MM.1S (cell line): ENCODE measurements at regions not wholly inside any gene's neighbourhood (a gene's known extent, or its start where the extent isn't known, plus 50 kb on each side); places are given as distances from the start of the nearest gene placed in this dataset.

Experiments
- DNase-seq: peaks from one replicate; pipeline ENCODE4 v3.0.0-alpha.2; 2015
- H2AFZ ChIP-seq: fragments of 300-600 bp; sonication (generic); 2 replicates; pipeline ENCODE4 v1.6.0; 2016; ENCODE audit warnings: antibody characterized with exemption, low read length
- H3F3A ChIP-seq: fragments of 300-600 bp; sonication (generic); 2 replicates; pipeline ENCODE4 v1.6.1; 2016; ENCODE audit warnings: mild to moderate bottlenecking, antibody characterized with exemption, low read length, moderate library complexity, mixed read lengths; ENCODE audit not compliant: insufficient read depth
- H3K27ac ChIP-seq: fragments of 300-600 bp; sonication (generic); 2 replicates; pipeline ENCODE4 v1.5.1; 2016; ENCODE audit warnings: mild to moderate bottlenecking, low read length
- H3K27me3 ChIP-seq: fragments of 300-600 bp; sonication (generic); replicated peaks from 2 replicates; pipeline ENCODE4 v1.6.0; 2016; ENCODE audit warnings: low read length; ENCODE audit not compliant: insufficient read depth
- H3K36me3 ChIP-seq: fragments of 300-600 bp; sonication (generic); replicated peaks from 2 replicates; pipeline ENCODE4 v1.6.1; 2016; ENCODE audit warnings: mild to moderate bottlenecking, low read length, mixed read lengths; ENCODE audit not compliant: insufficient read depth
- H3K4me1 ChIP-seq: fragments of 300-600 bp; sonication (generic); 2 replicates; pipeline ENCODE4 v1.6.1; 2016; ENCODE audit warnings: low read length, mixed read lengths
- H3K4me2 ChIP-seq: fragments of 300-600 bp; sonication (generic); 2 replicates; pipeline ENCODE4 v1.6.0; 2016; ENCODE audit warnings: low read depth, low read length
- H3K4me3 ChIP-seq: fragments of 300-600 bp; sonication (generic); 2 replicates; pipeline ENCODE4 v1.5.1; 2016; ENCODE audit warnings: low read length, mixed read lengths
- H3K79me2 ChIP-seq: fragments of 300-600 bp; sonication (generic); 2 replicates; pipeline ENCODE4 v1.6.1; 2016; ENCODE audit warnings: mixed run types, low read length, mixed read lengths
- H3K9ac ChIP-seq: fragments of 300-600 bp; sonication (generic); 2 replicates; pipeline ENCODE4 v1.6.1; 2016; ENCODE audit warnings: low read length, mixed read lengths
- H3K9me2 ChIP-seq: fragments of 300-600 bp; sonication (generic); replicated peaks from 2 replicates; pipeline ENCODE4 v1.6.1; 2016; ENCODE audit warnings: mild to moderate bottlenecking, low read length, mixed read lengths; ENCODE audit not compliant: insufficient read depth
- H3K9me3 ChIP-seq: fragments of 300-600 bp; sonication (generic); replicated peaks from 2 replicates; pipeline ENCODE4 v1.6.1; 2016; ENCODE audit warnings: mild to moderate bottlenecking, low read length, mixed read lengths; ENCODE audit not compliant: insufficient read depth
- H4K20me1 ChIP-seq: fragments of 300-600 bp; sonication (generic); 2 replicates; pipeline ENCODE4 v1.6.1; 2016; ENCODE audit warnings: mild to moderate bottlenecking, low read length, moderate library complexity, mixed read lengths; ENCODE audit not compliant: insufficient read depth
- EZH2 ChIP-seq: fragments of 300-600 bp; sonication (generic); optimal IDR thresholded peaks from 2 replicates; pipeline ENCODE3; 2017; ENCODE audit warnings: low read depth, mild to moderate bottlenecking, antibody characterized with exemption, low read length, mixed read lengths
- EZH2phosphoT487 ChIP-seq: fragments of 300-600 bp; sonication (generic); IDR thresholded peaks from 2 replicates; pipeline ENCODE4 v1.6.1; 2018; ENCODE audit warnings: antibody characterized with exemption, low read length
- TF ChIP-seq, protein P1 (sequence below): fragments of 300-600 bp; sonication (generic); IDR thresholded peaks from 2 replicates; pipeline ENCODE4 v1.5.1; 2016; ENCODE audit warnings: antibody characterized with exemption, low read length, mixed read lengths

DNA sequence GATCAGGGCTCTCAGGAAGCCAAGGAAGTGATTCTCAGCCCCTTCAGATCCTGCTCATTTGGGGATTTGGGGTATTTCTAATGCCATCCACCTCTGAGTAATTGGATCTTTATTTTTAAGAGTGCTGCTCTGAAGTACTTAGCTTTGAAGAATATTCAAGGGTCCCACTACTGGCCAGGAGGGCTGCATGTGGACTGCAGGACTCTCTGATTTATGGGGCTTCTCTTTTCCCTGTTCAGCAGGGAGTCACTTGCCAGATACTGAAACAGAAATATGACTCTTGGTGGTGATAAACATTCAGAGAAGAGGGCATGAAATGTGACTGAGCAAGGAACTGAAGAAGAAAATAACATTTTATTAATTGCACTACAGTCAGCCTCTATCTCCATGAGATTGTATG is 138.5 kb downstream of the MTX2 start:
- Histone ChIP-seq H3K27ac (no peak overlapping the region), H2AFZ (no peak overlapping the region), H3K4me2 (no peak overlapping the region), H3K79me2 (no peaks in the 10 kb centered on the region), H3K9me3 (no peaks in the 10 kb centered on the region), H3K9ac (no peak overlapping the region), H3K4me3 (no peak overlapping the region), H3F3A (no peaks in the 10 kb centered on the region), H4K20me1 (no peaks in the 10 kb centered on the region), H3K4me1 (0 out of 2 replicates have a peak, but pooled peaks cover 4% of the 10 kb centered on the region), H3K9me2 (no peaks in the 10 kb centered on the region), H3K27me3 (no peaks in the 10 kb centered on the region), H3K36me3 (no peaks in the 10 kb centered on the region)
- no peak for DNase-seq
- TF ChIP-seq, protein P1, sequence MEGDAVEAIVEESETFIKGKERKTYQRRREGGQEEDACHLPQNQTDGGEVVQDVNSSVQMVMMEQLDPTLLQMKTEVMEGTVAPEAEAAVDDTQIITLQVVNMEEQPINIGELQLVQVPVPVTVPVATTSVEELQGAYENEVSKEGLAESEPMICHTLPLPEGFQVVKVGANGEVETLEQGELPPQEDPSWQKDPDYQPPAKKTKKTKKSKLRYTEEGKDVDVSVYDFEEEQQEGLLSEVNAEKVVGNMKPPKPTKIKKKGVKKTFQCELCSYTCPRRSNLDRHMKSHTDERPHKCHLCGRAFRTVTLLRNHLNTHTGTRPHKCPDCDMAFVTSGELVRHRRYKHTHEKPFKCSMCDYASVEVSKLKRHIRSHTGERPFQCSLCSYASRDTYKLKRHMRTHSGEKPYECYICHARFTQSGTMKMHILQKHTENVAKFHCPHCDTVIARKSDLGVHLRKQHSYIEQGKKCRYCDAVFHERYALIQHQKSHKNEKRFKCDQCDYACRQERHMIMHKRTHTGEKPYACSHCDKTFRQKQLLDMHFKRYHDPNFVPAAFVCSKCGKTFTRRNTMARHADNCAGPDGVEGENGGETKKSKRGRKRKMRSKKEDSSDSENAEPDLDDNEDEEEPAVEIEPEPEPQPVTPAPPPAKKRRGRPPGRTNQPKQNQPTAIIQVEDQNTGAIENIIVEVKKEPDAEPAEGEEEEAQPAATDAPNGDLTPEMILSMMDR, result no peak

DNA sequence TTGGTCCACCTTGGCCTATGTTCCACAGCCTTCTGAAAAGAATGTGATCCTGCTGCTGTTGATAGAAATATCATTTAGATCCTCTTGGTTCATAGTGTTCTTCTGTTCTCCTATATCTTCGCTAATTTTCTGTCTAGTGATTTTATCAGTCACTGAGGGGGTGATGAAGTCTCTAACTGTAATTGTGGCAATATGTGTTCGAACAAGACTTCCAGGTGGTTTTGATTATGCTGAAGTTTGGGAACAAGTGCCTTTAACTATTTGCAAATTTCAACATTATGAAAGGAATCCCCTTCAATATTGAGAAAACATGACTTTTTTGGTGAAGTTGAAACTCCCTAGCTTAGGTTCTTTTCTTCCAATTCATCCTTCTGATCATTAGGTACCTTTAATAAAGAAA is 140.4 kb downstream of the MTX2 start:
- Histone ChIP-seq H3K36me3 (no peaks in the 10 kb centered on the region), H2AFZ (no peak overlapping the region), H3K4me1 (0 out of 2 replicates have a peak, but pooled peaks cover 4% of the 10 kb centered on the region), H3K9me2 (no peaks in the 10 kb centered on the region), H3K4me2 (peak overlapping the region; percentile 22; the same call in 1 of the 2 replicates), H3F3A (no peaks in the 10 kb centered on the region), H3K79me2 (no peaks in the 10 kb centered on the region), H3K9me3 (no peaks in the 10 kb centered on the region), H3K9ac (no peak overlapping the region), H3K27me3 (no peaks in the 10 kb centered on the region), H3K4me3 (no peak overlapping the region), H3K27ac (no peak overlapping the region), H4K20me1 (no peaks in the 10 kb centered on the region)
- no peak for DNase-seq
- TF ChIP-seq EZH2, result no peak
- no peak for TF ChIP-seq EZH2phosphoT487
- TF ChIP-seq, protein P1, result no peak

DNA sequence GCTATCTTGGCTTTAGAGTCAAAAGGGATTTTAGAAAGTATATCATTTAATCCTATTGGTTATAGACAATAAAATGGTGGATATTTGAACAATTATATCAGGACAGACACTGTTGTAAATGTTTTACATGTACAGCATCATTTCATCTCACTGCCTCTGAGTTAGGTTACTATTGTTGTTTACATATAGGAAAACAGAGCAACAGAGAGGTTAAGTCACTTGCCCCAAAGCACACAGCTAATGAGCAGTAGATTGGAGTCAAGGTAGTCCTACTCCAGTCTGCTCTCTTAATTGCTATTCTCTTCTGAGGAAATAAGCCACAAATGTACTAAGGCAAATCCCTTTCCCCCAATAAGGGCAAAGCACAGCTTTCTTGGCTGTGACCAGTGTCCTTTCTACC is 142.9 kb downstream of the MTX2 start:
- Histone ChIP-seq H3K27me3 (no peaks in the 10 kb centered on the region), H4K20me1 (no peaks in the 10 kb centered on the region), H3K4me1 (0 out of 2 replicates have a peak, but pooled peaks cover 4% of the 10 kb centered on the region), H3K79me2 (no peaks in the 10 kb centered on the region), H3K9ac (no peak overlapping the region), H3K9me2 (no peaks in the 10 kb centered on the region), H2AFZ (no peak overlapping the region), H3K4me2 (no peak overlapping the region), H3K27ac (no peak overlapping the region), H3F3A (no peaks in the 10 kb centered on the region), H3K9me3 (no peaks in the 10 kb centered on the region), H3K36me3 (no peaks in the 10 kb centered on the region), H3K4me3 (no peak overlapping the region)
- TF ChIP-seq EZH2phosphoT487 (no peak), EZH2 (no peak)
- TF ChIP-seq, protein P1, result no peak
- no peak for DNase-seq
